ENCODE measurements at regions not wholly inside any gene's neighbourhood (a gene's known extent, or its start where the extent isn't known, plus 50 kb on each side); places are given as distances from the start of the nearest gene placed in this dataset.
"Not testable (repeated sequence)": the region's sequence is repeated elsewhere in the genome, so short reads cannot be mapped to it uniquely, and the experiment has no call there.

DNA sequence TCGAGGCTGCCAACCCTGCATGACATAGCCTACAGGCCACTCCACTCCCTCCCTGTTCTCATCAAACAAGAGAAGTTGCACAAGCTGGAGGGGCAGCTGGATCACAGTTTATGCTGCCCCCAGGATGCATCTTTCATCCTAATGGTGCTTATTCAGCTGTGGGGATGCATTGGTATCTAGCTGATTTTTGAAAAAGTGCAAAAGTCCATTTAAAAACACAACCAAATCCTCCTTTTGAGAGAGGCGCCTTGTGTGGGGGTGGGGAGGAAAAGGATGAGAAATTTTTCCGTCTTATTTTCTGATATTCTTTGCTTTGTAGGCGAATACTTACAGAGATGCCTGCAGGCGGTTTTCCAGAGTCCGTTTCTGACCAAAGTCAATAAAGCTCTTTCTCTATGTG is 276.4 kb upstream of the BOD1L1 start:
- no peak for DNase-seq

DNA sequence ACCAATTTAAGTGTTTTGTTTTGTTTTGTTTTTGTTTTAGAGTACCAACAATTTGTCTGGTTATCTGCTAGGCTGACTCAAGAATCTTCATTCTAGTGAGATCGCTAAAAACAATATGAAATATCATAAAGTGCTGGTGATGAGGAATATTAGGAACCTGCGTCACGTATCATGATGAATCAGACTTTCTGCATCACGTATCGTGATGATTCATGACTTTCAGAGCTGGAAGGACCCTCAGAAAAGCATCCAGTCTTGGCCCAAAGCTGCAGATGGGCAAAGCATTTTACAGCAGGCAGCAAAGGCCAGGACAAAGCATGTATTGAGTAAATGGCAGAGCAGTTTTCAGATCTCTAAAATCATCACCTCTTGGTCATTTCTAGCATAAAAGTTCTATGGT is 278.0 kb upstream of the BOD1L1 start:
- no peak for DNase-seq

- DNase-seq = no peak
Observed at GRCh38 chr4:13906727-13907126, 279.2 kb upstream of the BOD1L1 start.

DNA sequence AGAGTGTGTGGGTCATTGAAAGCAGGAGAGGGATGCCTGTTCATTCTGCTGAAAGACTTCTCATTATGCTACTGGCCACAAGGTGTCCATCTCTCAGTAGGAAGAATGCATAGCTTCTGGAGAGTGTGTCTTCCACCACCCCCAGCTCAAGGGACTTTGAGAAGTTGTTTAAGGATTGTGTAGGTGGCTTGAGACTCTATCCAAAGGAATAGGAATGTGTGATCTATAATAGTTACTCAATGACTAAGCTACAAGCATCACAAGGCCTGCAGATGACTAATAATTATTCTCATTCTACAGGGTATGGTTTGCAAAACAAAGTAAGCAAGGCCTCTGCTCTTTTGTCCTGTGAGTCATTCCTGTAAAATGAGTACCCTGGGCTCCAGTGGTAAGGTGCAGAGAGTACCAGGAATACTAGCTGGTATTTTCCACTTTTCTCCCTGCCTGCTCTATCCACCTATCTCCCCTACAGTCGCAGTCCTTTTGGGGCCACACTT is 279.8 kb upstream of the BOD1L1 start:
- DNase-seq = no peak

DNA sequence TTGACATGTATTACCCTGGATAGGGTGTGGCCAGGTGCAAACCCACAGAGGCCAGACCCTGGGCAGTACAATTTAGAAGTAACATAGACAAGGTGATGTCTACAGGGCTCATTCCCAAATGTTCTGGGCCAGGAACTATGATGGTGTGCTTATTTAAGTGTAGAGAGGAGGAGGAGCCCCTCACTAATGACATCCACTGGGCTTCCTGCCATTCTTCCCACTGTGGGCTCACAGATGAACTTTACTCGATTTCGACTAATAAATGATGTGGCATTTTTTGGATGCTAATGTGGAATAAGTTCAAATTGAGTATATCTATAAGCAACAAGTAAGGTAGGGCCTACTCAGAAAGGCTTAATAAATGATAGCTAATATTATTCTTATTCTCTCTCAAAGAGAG is 280.9 kb upstream of the BOD1L1 start:
- no peak for DNase-seq

GRCh38 chr4:13910556-13910955 is 283.0 kb upstream of the BOD1L1 start:
- DNase-seq = no peak

GRCh38 chr4:13911256-13911655 is 283.7 kb upstream of the BOD1L1 start:
- no peak for DNase-seq

- no peak for DNase-seq
Observed at GRCh38 chr4:13912436-13912925, 285.0 kb upstream of the BOD1L1 start.

DNA sequence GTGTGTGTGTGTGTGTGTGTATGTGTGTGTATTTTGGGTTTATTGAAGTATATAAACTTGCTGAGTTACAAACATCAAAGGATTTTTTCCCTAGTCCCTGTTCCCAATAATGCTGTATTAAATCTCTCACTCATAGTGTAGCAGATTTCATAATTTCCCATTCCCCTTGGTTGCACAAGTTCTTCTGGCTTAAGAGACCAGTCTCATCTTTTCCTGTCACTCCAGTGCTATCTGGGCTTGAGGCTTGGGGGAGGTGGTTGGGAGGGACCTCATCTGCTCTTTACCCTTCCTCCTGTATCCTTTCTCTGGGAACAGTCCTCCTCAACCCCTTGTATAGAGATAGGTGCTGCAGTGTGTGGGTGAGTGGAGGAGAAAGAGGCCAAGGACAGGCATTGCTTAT is 285.4 kb upstream of the BOD1L1 start:
- no peak for DNase-seq

DNA sequence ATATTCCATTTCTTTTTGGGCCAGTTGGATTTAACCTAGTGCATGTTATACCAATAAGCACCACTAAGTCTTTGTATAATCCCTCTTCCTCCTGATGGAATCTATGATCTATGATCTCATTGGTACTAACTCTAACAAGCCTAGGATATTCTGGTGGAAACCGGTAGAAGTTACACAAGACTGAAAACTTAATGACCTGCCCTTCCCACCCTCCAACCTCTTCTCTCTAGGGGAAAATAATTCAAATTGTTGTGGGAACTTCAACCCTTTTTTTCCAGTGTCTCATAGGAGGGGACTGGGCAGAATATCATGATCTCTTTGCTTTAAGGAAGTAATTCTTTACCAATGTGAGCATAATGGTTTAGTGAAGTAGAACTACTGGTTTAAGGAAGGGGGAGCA is 289.5 kb upstream of the BOD1L1 start:
- DNase-seq = no peak

DNA sequence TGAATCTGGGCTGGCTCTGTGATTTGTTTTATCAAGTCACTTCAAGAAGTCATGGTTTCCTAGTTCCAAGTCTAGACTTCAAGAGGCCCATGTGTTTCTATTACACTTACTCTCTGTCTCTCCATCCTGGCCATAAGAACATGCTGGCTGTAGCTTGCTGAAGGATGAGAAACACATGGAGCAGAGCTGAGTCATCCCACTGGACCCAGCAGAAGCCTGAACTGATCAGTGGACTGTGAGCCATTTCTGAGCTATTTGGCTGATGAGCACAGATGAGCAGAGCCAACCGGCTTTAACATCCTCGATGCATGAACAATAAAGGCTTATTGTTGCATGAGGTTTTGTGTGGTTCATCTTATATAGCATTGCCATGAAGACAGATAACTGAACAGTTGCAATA is 290.6 kb upstream of the BOD1L1 start:
- no peak for DNase-seq

DNA sequence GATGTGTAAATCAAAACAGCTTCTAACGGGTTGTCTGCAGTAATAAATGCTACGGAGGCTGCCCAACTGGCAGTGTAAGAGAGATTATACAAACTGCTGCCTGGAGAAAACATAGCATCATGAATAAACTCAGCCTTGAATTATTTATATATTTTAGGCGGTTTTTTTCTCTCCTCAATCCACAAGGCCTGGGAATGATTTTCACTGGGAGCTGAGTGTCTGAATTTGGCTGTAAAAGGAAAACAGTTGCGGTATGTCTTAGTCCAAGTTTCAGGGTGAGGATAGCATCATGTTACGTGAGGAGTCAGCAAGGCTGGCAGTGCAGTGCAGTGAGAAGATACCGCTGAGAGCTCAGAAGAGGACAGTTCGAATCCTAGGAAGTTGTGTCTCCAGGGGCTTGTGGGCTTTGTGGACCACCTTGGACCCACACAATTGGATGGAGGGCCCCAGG is 291.5 kb upstream of the BOD1L1 start:
- no peak for DNase-seq

DNA sequence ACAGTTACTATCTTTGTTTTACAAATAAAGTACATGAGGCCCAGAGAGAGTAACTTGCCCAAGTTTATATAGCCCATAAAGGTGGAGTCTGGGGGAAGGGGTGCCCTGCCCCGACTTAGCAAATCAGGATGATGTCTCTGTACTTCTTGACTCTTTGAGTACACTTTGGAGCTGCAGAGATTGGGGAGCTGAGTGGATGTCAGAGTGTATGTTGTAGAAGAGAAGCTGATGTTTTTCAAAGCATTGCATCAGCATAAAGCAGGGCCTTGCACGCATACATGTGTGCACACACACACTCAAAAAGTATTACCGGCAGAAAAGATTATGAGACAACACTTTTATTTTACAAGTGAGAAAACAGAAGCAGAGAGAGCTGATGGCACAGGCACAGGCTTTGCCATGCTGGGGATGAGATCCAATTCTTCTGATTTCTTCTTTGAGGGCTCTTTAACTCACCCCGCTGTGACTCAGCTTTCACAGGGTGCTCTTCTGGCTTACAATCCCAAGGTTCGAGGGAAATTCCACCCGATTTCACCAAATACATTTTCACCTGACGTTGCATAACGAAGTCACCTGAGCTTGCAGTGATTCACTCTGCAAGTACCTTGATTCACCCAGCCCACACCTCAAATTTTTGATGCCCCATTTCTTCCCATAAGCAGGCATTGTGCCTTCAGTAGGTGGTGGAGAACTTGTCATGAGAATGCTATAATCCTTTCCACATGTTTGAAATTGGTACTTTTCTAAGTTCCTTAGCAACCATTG is 292.8 kb upstream of the BOD1L1 start:
- no peak for DNase-seq

GRCh38 chr4:13920901-13921300 is 293.4 kb upstream of the BOD1L1 start:
- no peak for DNase-seq

DNA sequence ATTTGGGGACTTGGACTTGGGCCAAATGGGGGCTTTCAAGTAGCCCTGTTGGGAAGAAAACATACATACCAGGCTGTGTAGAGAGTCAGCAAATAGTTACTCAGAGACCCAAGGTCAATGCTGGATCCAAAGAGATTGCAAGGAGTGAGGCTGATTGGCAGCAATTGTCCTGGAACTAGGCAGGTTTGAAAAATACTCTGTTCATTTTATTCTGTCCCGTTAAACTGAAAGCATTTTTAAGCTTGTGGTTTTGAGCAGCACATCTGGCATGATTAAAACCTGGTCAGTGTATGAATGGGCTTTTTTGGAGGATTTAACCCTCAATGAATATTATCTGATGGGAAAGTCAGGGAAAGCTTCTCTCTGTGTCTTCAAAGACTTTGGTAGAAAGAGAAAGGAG is 294.3 kb upstream of the BOD1L1 start:
- DNase-seq = no peak

GRCh38 chr4:13922459-13922858 is 294.9 kb upstream of the BOD1L1 start:
- no peak for DNase-seq

DNA sequence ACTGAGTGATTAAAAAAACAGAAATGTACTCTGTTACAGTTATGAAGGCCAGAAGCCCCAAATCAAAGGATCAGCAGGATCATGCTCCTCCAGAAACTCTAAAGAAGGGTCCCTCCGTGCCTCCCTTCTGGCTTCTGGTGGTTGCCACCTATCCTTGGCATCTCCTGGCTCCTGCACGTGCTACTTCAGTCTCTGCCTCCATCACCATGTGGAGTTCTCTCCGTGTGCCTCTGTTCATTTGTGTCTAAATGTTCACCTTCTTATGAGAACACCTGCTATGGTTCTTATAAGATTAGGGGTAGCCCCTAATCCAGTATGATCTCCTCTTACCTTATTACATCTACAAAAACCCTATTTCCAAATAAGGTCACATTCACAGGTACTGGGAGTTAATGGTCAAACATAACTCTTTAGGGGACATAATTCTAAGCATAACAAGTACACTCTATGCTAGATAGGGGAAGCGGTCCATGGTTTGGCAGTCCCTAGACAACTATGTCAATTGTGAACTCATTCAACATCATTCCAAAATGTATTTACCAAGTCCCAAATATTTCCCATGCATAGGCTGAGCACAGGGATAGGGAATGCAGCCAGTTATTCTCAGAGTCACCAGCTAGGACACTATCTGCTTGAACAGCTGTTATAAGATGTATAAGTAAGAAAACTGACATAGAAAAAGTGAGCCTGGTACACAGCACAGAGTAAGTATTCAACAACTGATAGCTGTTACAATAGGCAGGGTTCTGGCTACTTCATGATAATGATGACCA is 295.5 kb upstream of the BOD1L1 start:
- no peak for DNase-seq

- DNase-seq = not testable (repeated sequence)
Observed at GRCh38 chr4:13924900-13925299, 297.4 kb upstream of the BOD1L1 start.

- no peak for DNase-seq
Observed at GRCh38 chr4:13928214-13928613, 300.7 kb upstream of the BOD1L1 start.

- no peak for DNase-seq
Observed at GRCh38 chr4:13930155-13930554, 302.6 kb upstream of the BOD1L1 start.

GRCh38 chr4:13933191-13933590 is 305.7 kb upstream of the BOD1L1 start:
- DNase-seq = no peak

DNA sequence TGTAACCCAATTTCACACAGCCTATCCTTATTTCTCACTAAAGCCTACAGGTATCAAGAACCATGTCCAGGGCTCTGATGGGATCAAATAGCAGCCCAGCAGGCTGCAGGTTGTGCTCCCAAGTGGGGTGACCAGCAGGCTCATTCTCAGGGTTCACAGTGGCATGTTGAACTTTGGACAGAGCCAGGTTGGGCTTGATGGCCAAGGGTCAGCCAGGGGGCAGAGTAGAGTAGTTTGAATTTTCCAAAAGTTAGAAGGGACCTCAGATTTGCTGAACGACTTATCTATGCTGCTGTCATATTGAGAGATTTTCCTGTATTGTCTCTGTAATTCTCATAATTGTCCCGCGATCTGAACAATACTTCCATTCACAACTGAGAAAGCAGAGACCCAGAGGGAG is 310.8 kb upstream of the BOD1L1 start:
- no peak for DNase-seq

GRCh38 chr4:13940921-13941320 is 313.4 kb upstream of the BOD1L1 start:
- DNase-seq = no peak

GRCh38 chr4:13942977-13943376 is 315.5 kb upstream of the BOD1L1 start:
- DNase-seq = no peak
